ENCODE measurements at regions not wholly inside any gene's neighbourhood (a gene's known extent, or its start where the extent isn't known, plus 50 kb on each side); places are given as distances from the start of the nearest gene placed in this dataset.

GRCh38 chr2:19476327-19476726, 117.9 kb upstream of the OSR1 start:
- TF ChIP-seq, protein P1, sequence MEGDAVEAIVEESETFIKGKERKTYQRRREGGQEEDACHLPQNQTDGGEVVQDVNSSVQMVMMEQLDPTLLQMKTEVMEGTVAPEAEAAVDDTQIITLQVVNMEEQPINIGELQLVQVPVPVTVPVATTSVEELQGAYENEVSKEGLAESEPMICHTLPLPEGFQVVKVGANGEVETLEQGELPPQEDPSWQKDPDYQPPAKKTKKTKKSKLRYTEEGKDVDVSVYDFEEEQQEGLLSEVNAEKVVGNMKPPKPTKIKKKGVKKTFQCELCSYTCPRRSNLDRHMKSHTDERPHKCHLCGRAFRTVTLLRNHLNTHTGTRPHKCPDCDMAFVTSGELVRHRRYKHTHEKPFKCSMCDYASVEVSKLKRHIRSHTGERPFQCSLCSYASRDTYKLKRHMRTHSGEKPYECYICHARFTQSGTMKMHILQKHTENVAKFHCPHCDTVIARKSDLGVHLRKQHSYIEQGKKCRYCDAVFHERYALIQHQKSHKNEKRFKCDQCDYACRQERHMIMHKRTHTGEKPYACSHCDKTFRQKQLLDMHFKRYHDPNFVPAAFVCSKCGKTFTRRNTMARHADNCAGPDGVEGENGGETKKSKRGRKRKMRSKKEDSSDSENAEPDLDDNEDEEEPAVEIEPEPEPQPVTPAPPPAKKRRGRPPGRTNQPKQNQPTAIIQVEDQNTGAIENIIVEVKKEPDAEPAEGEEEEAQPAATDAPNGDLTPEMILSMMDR (IDR thresholded peaks at IDR 0.05; ENCODE audit: low read length), result no peak
- no peak for TF ChIP-seq EZH2 (IDR thresholded peaks at IDR 0.05; ENCODE audit: borderline replicate concordance, low read length)

Measured in OCI-LY1 (cell line).